ENCODE measurements at regions not wholly inside any gene's neighbourhood (a gene's known extent, or its start where the extent isn't known, plus 50 kb on each side); places are given as distances from the start of the nearest gene placed in this dataset.

- TF ChIP-seq CTCF (IDR thresholded peaks at IDR 0.05; ENCODE audit: low read depth, low read length, poor library complexity, severe bottlenecking) (no peak), EZH2phosphoT487 (IDR thresholded peaks at IDR 0.05; ENCODE audit: borderline replicate concordance, low read length) (no peak)
Measured at GRCh38 chr2:217706095-217706494, 296.7 kb downstream of the TNS1 start.

All from DOHH2 (cell line).